ENCODE measurements at regions not wholly inside any gene's neighbourhood (a gene's known extent, or its start where the extent isn't known, plus 50 kb on each side); places are given as distances from the start of the nearest gene placed in this dataset.
"Not testable (repeated sequence)": the region's sequence is repeated elsewhere in the genome, so short reads cannot be mapped to it uniquely, and the experiment has no call there.

DNA sequence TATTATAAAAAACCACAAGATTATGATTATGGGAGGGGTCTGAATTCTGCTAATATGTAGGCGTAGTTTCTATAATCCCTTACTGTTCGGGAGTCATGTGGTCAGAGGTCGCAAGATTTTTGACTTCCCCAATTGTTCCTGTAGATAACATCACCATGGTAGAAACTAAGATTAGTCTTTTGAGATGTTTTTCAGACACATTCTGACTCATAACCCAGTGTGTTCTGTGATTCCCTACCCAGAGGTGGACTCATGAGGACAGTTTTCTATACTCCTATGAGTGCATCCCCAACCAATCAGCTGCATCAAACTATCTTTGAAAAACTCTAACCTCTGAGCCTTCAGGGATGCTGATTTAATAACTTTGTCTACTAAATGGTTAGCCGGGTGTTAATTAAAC, 175.5 kb downstream of the RFPL4B start:
- no peak for DNase-seq

- DNase-seq: no peak
Observed at GRCh38 chr6:112524071-112524470, 176.9 kb downstream of the RFPL4B start.

DNA sequence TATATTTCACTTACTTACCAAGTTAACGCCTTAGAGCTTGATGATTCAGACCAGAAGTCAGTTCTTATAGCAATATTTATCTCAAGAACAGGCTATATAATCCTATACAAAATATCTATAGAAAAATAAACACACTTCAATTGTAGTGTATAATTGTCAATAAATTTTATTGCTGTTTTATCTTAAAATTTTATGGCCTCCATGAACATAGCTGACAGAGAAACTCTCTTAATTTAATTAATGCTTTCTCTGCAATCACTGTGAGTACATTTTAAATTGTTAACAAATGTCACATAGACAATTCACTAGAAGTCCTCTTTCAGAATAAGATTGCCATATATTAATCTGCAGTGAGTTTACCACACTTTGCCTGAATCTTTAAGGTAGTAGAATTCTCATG, 178.6 kb downstream of the RFPL4B start:
- no peak for DNase-seq

DNA sequence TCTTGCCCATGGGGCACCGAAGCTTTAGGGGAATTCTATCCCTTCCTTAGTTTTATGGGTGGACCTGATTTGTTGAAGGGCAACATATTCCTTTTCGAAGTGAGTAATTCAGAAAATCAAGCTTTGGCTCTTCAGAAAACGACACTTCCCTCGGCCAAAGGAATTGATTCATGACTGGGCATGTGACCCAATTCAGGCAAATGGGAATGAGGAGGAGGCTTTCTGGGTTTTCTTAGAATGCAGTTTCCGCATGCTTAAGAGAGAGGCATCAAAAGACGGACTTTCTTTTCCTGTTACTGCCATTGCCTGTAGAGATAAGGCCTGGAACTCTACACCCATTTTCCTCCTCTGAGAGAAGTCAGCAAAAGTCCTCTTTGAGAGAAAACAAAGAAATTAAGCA, 179.5 kb downstream of the RFPL4B start:
- DNase-seq: no peak

DNA sequence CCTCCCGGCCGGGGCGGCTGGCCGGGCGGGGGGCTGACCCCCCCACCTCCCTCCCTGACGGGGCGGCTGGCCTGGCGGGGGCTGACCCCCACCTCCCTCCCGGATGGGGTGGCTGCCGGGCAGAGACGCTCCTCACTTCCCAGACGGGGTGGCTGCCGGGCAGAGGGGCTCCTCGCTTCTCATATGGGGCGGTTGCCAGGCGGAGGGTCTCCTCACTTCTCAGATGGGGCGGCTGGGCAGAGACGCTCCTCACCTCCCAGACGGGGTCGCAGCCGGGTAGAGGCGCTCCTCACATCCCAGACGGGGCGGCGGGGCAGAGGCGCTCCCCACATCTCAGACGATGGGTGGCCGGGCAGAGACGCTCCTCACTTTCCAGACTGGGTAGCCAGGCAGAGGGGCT, 181.2 kb downstream of the RFPL4B start:
- DNase-seq: not testable (repeated sequence)

DNA sequence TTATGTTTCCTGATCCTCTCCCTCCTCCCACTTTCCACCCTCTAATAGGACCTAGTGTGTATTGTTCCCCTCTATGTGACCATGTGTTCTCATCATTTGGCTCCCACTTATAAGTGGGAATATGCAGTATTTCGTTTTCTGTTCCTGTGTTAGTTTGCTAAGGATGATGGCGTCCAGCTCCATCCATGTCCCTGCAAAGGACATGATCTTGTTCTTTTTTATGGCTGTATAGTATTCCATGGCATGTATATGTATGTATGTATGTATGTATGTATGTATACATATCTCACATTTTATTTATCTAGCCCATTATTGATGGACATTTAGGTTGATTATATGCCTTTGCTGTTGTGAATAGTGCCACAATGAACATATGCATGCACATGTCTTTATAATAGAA, 188.7 kb downstream of the RFPL4B start:
- no peak for DNase-seq

- DNase-seq: peak; percentile 65
Observed at GRCh38 chr6:112539355-112539754, 192.2 kb downstream of the RFPL4B start.

- not testable (repeated sequence) for DNase-seq
Observed at GRCh38 chr6:112541847-112542246, 194.7 kb downstream of the RFPL4B start.

DNA sequence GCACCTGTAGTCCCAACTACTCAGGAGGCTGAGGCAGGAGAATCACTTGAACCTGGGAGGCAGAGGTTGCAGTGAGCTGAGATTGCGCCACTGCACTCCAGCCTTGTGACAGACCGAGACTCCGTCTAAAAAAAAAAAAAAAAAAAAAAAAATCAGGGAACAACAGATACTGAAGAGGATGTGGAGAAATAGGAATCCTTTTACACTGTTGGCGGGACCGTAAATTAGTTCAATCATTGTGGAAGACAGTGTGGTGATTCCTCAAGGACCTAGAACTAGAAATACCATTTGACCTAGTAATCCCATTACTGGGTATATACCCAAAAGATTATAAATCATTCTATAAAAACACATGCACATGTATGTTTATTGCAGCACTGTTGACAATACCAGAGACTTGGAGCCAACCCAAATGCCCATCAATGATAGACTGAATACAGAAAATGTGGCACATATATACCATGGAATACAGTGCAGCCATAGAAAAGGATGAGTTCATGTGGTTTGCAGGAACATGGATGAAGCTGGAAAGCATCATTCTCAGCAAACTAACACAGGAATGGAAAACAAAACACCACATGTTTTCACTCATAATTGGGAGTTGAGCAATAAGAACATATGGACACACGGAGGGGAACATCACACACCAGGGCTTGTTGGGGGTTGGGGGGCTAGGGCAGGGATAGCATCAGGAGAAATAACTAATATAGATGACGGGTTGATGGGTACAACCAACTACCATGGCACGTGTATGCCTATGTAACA, 200.4 kb downstream of the RFPL4B start:
- DNase-seq: peak; percentile 32

- no peak for DNase-seq
Observed at GRCh38 chr6:112549749-112550148, 202.6 kb downstream of the RFPL4B start.

- DNase-seq: no peak
Observed at GRCh38 chr6:112557435-112557834, 210.3 kb downstream of the RFPL4B start.

DNA sequence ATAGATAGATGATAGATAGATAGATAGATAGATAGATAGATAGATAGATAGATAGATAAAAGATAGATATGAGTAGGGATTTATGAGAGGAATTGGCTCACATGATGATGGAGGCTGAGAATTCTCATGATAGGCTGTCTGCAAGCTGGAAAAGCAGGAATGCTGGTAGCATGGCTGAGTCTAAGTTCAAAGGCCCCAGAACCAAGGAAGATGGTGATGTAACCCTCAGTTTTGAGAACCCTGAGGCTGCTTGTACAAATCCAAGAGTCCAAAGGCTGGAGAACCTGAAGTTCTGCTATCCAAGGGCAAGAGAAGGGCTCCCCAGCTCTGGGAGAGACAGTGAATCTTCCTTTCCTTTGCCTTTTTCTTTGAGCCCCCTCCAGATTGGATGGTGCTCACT, 210.8 kb downstream of the RFPL4B start:
- DNase-seq: no peak

GRCh38 chr6:112560651-112561050, 213.5 kb downstream of the RFPL4B start:
- DNase-seq: peak; percentile 16

DNA sequence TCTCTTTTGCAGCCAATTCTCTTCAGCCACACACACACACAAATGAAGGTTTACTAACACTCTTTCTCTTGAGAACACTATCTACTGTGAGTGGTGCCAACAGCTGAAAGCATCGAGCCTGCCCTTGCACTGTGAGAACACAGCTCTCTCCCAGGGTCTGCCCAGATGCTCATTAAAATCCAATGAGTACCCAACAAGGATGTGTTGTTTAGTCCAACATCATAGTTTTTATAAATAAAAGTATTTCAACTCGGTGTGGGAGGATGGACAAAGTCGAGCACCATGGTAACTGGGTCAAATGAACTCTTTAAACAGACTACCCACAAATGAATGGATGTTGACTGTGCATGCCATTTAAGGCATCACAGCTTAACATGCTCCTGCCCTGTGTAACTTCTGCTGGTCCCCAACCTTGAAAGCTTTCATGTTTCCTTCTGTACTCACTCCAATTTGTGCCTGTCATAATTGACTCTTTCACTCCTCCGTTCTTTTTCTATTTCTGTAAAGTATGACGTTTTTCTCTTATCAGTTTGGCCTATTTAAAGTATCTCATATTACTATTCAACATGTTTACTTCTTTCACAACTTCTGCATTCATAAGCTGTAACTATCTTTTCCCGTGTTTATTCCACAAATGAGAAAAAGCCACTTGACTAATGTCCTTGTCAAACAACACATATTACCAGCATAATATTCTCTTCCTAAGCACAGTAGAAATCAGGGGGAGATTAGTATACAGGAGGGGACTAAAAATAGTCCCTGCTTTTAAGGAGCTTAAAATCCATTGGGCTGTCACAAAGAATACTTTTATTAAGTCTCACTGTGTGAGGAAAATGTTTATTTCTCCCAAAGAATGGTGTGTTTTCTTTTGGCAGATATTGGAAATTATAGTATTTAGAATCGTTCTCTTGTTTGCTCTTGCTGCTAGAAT, 215.4 kb downstream of the RFPL4B start:
- DNase-seq: no peak

DNA sequence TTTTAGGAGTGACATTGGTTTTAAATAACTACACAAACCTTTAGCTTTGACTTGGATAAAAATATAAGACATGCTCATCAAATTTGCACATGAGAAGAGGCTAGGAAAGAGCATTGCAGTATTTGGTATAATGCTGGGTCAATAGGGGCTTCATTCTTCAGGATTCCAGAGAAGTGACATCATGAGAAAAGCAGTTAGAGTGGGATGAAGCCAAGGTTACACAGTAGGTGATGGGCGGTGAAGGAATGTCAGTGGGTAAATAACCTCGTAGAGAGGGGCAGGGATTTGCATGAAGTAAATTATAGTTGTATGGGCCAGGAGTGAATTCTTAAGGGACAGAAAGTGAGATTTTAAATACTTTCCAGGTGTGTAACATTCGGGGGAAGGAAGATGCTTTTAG, 216.2 kb downstream of the RFPL4B start:
- DNase-seq: no peak

GRCh38 chr6:112568066-112568465, 220.9 kb downstream of the RFPL4B start:
- no peak for DNase-seq

DNA sequence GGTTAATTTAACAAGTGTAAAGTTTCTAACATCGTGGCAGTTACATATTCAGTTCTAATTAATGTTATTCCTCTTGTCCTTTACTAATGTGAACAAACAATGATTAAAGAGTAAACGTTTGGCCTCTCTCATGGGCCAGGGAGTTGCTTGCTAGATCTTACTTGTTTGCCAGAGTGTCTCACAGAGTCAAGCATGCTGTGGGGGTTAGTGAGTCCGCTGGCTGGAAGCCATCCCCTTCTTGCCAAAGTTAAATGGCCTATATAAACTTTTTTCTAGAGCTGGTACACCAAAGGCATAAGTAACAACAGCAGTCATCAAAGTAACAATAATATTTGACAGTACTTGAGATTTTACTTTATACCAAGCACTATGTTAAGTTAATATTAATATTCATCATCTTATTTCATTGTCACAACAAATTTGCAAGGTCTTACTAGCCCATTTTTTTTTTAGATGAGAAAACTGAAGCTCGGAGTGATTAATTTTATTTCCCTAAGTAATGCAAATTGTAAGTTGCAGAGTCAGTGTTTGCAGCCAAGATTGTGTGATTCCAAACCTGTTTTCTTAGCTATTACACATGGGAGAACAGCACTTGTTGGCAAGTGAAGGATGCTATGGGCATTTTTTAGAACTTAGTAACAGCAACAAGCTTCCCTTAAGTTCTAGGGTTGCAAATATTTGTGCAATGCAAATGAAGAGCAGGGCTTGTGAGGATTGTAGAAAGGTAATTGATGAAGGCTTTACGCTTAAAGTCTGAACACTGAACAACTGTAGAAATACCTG, 224.5 kb downstream of the RFPL4B start:
- no peak for DNase-seq

GRCh38 chr6:112574190-112574589, 227.1 kb downstream of the RFPL4B start:
- DNase-seq: no peak

DNA sequence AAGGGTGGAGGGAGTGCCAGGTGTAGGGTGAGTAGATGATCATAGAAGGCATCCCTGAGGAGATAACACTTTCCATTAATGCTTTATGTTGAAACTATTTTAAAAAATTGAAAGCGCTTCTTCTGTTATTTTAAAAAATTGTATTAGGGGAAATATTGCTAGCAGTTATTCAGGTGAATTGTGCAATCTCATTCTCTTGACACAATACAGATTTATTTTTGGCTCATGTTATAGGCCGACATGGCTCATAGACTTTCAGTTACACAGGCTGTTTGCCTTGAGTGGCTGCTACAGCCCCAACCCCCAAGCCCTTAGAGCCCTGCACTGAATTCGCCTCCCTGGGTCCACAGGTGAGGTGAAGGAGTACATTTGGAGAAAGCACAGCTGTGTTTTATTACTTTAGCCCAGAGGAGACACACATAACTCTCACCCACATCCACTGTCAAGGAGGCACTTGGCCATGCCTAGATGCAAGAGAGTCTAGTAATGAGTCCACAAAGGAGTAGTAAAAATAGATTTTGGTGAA, 228.2 kb downstream of the RFPL4B start:
- DNase-seq: no peak

- DNase-seq: no peak
Observed at GRCh38 chr6:112576423-112576822, 229.3 kb downstream of the RFPL4B start.

DNA sequence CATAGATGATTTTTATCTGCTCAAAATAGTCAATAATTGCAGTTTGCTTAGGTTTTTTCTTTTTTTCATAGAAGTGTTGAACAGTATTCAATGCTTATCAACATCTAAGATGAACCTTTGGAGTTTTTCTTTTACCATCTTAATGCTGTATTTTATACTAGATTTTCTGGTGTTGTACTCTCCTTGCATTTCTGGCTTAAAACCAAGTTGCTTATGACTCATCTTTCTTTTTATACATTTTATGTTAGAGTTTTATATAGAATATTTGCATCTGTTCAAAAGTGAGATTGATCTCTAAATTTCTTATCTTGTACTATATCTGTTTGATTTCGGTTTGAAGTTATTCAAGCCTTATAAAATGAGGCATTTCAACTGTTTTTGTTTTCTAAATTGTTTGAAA, 232.5 kb downstream of the RFPL4B start:
- no peak for DNase-seq

- DNase-seq: no peak
Observed at GRCh38 chr6:112581015-112581414, 233.9 kb downstream of the RFPL4B start.

DNA sequence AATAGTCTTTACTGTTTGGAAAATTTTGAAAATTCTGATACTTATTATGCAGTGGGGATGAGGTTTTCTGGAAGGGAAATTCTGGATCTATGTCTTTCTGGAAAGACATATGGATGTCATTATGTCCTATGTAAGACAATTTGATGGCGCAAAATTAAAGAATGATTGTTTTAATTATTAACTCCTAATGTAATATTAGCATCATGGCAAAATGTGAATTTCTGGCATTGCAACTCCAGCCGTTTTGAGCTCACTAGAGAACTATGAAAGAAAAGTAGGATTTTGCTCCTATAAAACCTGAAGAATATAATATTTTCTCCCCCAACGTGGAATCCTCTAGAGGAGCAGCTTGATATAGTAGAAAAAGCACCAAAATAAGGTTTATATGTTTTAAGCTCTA, 243.2 kb downstream of the RFPL4B start:
- no peak for DNase-seq

All from NCI-H2171 treated with DMSO at 0.1 percent for 48 hours (cell line).